ENCODE measurements at regions not wholly inside any gene's neighbourhood (a gene's known extent, or its start where the extent isn't known, plus 50 kb on each side); places are given as distances from the start of the nearest gene placed in this dataset.

DNA sequence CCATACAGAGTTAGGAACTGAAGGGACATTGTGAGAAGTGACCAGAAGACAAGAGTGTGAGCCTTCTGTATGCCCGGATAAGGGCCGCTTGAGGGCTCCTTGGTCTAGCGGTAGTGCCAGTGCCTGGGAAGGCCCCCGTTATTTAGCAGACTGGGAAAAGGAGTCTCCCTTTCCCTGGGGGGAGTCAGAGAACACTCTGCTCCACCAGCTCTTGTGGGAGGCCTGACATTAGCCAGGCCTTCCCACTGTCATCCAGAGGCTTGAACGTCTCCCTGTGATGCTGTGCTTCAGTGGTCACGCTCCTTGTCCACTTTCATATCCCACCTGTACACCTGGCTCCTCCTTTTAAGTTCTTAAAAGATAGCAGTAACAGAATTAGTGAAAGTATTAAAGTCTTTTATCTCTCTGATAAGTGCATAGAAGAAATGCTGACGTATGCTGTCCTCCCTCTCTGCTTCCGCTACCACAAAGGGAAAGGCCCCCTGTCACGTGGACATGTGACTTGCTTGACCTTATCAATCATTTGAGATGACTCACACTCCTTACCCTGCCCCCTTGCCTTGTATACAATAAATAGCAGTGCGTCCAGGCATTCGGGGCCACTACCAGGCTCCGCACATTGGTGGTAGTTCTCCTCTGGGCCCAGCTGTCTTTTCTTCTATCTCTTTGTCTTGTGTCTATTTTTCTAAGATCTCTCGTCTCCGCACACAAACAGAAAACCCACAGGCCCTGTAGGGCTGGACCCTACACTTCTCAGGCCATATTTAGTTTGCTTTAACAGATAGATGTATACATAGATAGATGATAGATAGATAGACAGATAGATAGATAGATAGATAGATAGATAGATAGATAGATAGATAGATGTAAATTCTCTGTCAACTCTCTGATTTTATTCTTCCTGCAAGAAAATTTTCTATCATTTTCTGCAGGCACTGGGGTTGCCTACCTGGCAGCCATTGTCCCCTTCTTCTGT lies 131.5 kb upstream of the JCAD start:
- no peak overlapping the region for H3K4me3 ChIP-seq (replicated peaks; ENCODE audit: low read depth, low read length)
- no peak for DNase-seq (ENCODE audit: extremely low read depth, low read depth)
- TF ChIP-seq, protein P1, sequence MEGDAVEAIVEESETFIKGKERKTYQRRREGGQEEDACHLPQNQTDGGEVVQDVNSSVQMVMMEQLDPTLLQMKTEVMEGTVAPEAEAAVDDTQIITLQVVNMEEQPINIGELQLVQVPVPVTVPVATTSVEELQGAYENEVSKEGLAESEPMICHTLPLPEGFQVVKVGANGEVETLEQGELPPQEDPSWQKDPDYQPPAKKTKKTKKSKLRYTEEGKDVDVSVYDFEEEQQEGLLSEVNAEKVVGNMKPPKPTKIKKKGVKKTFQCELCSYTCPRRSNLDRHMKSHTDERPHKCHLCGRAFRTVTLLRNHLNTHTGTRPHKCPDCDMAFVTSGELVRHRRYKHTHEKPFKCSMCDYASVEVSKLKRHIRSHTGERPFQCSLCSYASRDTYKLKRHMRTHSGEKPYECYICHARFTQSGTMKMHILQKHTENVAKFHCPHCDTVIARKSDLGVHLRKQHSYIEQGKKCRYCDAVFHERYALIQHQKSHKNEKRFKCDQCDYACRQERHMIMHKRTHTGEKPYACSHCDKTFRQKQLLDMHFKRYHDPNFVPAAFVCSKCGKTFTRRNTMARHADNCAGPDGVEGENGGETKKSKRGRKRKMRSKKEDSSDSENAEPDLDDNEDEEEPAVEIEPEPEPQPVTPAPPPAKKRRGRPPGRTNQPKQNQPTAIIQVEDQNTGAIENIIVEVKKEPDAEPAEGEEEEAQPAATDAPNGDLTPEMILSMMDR (IDR thresholded peaks at IDR 0.05; ENCODE audit: low read depth, low read length, missing control alignments), result no peak

DNA sequence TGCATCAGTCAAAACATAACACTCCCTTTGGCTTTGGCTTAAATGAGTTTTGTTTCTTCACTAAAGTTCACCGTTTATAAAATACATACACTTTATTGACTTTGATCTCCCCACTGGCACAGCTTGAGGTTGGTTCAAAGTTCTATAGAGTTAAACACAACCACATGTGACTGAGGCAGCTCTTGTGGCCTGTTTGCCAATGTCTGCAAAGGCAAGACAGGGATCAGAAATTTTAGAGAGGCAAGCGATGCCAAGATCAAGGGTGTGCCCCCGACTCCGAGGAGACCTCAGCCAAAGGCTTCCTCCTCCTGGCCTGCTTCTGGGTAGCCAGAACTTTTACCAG lies 129.8 kb upstream of the JCAD start:
- TF ChIP-seq, protein P1 (IDR thresholded peaks at IDR 0.05; ENCODE audit: low read depth, low read length, missing control alignments), result no peak
- no peak overlapping the region for H3K4me3 ChIP-seq (replicated peaks; ENCODE audit: low read depth, low read length)
- DNase-seq (ENCODE audit: extremely low read depth, low read depth), result no peak

DNA sequence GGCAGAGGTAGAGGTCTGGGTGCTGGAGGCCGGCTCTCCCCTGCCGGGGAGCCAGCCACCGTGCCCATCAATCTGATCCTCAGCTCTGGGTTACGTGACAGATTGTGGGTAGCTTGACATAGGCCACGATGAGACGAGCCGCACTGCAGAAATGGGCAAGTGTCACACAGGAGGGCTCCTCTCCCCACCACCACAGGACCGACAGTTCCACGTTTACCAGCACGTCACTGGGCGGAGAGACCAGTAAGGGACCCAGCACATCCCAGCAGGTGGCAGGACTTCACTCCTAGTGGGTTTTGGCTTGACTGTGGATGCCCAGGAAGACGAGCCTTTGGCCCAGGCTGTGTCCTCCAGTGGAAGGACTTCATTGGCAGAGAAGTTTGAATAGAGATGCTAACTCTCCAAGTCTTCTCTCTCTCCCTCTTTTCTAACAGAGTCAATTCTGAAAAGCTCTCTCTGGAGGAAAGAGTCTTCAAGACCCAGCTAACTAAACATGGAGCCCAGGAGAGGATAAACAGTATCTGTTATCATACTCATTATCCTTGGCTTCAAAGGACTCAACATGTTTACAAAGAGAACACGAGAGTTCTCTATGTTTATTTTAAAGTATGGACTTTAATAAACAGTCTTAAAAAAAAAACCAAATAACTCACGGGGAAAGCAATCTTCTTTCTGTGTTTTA lies 129.3 kb upstream of the JCAD start:
- no peak for DNase-seq (ENCODE audit: extremely low read depth, low read depth)
- TF ChIP-seq, protein P1 (IDR thresholded peaks at IDR 0.05; ENCODE audit: low read depth, low read length, missing control alignments), result no peak
- H3K4me3 ChIP-seq (replicated peaks; ENCODE audit: low read depth, low read length), result no peak overlapping the region

DNA sequence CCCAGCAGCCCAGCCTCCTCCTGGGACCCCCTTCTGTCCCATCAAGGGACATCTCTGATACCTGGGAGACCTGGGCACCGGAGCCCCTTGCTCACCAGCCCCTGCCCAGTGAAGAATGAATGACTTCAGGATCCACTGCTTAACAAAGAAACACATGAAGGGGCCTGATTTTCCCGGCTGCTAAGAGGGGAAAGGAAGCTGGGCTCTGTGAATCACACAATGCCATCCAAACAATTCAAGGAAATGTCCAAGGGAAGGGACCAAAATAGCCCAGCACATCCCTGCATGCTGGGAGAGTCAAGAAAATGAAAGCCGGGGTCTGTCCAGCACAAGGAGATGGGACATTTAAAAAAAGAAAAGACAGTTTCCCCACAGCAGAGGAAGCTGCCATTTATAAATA lies 128.7 kb upstream of the JCAD start:
- no peak overlapping the region for H3K4me3 ChIP-seq (replicated peaks; ENCODE audit: low read depth, low read length)
- TF ChIP-seq, protein P1 (IDR thresholded peaks at IDR 0.05; ENCODE audit: low read depth, low read length, missing control alignments), result no peak
- DNase-seq (ENCODE audit: extremely low read depth, low read depth), result no peak

DNA sequence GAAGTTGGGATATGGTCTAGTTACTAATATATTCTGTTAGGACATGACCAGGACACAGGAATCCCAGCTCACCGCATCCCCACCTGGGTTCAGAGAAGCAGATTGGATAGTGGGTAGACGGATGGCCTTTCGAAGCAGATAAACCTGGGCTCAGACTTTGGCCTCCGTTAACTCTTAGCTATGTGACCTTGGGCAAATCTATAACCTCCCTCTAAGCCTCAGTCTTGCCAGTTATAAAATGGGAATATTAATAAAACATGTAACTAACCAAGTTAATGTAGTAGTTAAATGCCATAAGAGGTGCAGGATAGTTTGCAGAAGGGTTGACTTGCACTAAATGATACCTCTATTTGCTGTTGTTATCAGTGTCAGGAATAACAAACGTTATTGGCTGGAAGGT lies 127.6 kb upstream of the JCAD start:
- H3K4me3 ChIP-seq (replicated peaks; ENCODE audit: low read depth, low read length), result no peak overlapping the region
- no peak for DNase-seq (ENCODE audit: extremely low read depth, low read depth)
- TF ChIP-seq, protein P1 (IDR thresholded peaks at IDR 0.05; ENCODE audit: low read depth, low read length, missing control alignments), result no peak

DNA sequence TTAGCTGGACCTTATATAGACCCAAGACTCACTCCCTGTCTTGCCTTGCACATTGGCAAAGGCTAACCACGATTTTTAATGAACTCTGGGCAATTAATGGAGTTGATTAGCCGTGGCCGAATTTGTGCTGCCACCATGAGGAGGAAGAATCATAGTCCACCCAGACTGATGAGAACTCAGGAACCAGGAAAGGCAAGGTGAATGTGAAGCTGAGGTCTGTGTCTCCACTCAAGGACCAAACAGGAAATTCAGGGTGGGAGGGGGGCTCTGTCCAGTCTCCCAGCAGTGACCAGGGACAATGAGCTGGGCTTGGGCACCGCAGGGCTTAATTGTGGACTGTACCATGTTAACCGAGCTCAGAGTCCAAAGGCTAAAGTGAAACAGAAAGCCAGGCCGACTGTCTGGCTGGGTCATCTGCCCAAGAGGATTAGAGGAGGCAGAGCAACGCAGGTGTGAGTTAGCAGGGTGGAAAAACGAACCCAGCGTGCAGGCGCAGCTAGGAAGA lies 127.0 kb upstream of the JCAD start:
- no peak overlapping the region for H3K4me3 ChIP-seq (replicated peaks; ENCODE audit: low read depth, low read length)
- TF ChIP-seq, protein P1 (IDR thresholded peaks at IDR 0.05; ENCODE audit: low read depth, low read length, missing control alignments), result peak; percentile 22
- no peak for DNase-seq (ENCODE audit: extremely low read depth, low read depth)

Data from HFF-Myc (cell line).